AG04450 (cell line): ENCODE measurements at regions not wholly inside any gene's neighbourhood (a gene's known extent, or its start where the extent isn't known, plus 50 kb on each side); places are given as distances from the start of the nearest gene placed in this dataset.

ENCODE experiments used
- CTCF ChIA-PET: fragments of 300-600, 350-600 bp; formaldehyde crosslinking; extraction: SDS; loops from one replicate; lab custom pipeline; 2022; ENCODE audit warnings: antibody characterized with exemption, inconsistent platforms; lab: Charles Lee
- POLR2A ChIA-PET: fragments of 350-600 bp; formaldehyde crosslinking; extraction: SDS; loops from one replicate; lab custom pipeline; 2021; ENCODE audit warnings: antibody characterized with exemption, inconsistent platforms; lab: Yijun Ruan, JAX
- DNase-seq: peaks from one replicate; pipeline ENCODE4 v3.0.0-alpha.2; 2011; ENCODE audit warnings: low read depth, low spot score
- H3K27ac ChIP-seq: one replicate; pipeline ENCODE4 v1.5.1; 2012; ENCODE audit warnings: low read depth, low read length, control low read depth
- H3K27me3 ChIP-seq: one replicate; pipeline ENCODE4 v1.6.0; 2012; ENCODE audit warnings: low read length; ENCODE audit not compliant: control insufficient read depth, insufficient read depth
- H3K4me3 ChIP-seq: 2 replicates; pipeline ENCODE4 v1.5.1; 2011; ENCODE audit warnings: mild to moderate bottlenecking, low read depth, low read length, control low read depth
- H3K9me3 ChIP-seq: 2 replicates; pipeline ENCODE4 v1.5.1; 2012; ENCODE audit warnings: low read length; ENCODE audit not compliant: control insufficient read depth, insufficient read depth
- TF ChIP-seq, protein P1 (sequence below): IDR thresholded peaks from 2 replicates; pipeline ENCODE4 v1.5.1; 2011; ENCODE audit warnings: low read depth, low read length, control low read depth, inconsistent platforms

DNA sequence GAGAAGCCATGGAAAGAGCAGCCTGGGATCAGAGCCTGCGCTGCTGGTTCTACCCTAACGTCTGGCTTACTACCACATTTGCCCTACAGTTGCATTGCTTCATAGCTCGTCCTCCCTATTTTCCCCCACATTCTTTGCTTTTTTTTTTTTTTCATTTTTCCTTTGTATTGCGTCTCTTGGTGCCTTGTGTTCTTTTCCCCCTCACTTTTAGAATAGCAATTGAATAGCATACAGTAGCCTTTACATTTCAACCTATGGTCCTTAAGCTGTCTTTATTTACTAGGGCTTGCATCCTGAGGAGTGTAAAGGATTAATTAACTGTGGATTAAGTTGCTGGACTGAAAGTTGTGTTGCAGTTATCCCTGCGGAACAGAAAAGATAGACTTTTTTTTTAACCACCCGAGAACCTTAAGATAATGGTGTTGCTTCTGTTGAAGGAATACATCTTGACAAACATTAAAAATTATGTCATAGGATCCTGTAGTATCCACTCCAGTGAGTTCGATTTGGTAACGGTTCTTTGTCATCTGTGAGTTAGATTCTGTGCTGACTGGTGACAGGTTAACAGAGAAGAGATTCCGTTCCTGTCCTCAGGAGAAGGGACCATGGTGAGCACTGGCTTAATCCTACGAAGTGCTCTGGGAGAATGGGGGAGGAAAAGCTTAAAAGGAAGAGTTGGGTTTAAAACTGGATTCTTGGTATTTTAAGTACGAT is 417.4 kb upstream of the NAALADL2 start:
- Histone ChIP-seq H3K4me3 (peak overlapping the region; percentile 72), H3K9me3 (no peaks in the 10 kb centered on the region), H3K27ac (peak overlapping the region; percentile 99), H3K27me3 (no peaks in the 10 kb centered on the region)
- CTCF ChIA-PET: interaction anchor here (0.6 to 1.3 kb wide), 5 partner anchors 56 to 1023 kb away, joined by 3 read pairs; no protein-coding TSS in a partner anchor
- TF ChIP-seq, protein P1, sequence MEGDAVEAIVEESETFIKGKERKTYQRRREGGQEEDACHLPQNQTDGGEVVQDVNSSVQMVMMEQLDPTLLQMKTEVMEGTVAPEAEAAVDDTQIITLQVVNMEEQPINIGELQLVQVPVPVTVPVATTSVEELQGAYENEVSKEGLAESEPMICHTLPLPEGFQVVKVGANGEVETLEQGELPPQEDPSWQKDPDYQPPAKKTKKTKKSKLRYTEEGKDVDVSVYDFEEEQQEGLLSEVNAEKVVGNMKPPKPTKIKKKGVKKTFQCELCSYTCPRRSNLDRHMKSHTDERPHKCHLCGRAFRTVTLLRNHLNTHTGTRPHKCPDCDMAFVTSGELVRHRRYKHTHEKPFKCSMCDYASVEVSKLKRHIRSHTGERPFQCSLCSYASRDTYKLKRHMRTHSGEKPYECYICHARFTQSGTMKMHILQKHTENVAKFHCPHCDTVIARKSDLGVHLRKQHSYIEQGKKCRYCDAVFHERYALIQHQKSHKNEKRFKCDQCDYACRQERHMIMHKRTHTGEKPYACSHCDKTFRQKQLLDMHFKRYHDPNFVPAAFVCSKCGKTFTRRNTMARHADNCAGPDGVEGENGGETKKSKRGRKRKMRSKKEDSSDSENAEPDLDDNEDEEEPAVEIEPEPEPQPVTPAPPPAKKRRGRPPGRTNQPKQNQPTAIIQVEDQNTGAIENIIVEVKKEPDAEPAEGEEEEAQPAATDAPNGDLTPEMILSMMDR: no peak
- POLR2A ChIA-PET: interaction anchor here (0.7 to 1.2 kb wide), 11 partner anchors 21 to 1988 kb away, joined by 3 to 6 read pairs (median 3); no protein-coding TSS in a partner anchor
- peak; percentile 57 for DNase-seq

DNA sequence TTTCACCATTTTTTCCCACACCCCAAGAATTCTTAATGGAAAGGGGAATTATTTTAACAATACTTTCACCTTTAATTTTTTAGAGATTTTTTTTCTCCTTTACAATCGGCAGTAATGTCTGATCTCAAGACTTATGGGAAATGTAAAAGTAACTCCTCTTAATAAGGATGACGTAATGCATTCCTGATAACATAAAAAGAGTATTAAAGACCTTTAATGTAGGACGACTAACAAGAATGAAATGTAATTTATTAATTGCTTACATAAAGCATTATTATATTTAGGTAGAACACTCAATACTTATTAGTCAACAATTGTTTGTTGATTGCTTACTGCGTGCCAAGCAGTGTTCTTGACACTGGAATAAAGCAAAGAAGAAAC is 416.8 kb upstream of the NAALADL2 start:
- TF ChIP-seq, protein P1: no peak
- CTCF ChIA-PET: interaction anchor here (0.7 kb wide), 1 partner anchor 341 kb away, joined by 3 read pairs; no protein-coding TSS in a partner anchor
- POLR2A ChIA-PET: no interaction called here
- no peaks in the 10 kb centered on the region for H3K9me3 ChIP-seq
- peak overlapping the region; percentile 99 for H3K27ac ChIP-seq
- DNase-seq: no peak
- H3K27me3 ChIP-seq: no peaks in the 10 kb centered on the region
- peak overlapping the region; percentile 72 for H3K4me3 ChIP-seq

DNA sequence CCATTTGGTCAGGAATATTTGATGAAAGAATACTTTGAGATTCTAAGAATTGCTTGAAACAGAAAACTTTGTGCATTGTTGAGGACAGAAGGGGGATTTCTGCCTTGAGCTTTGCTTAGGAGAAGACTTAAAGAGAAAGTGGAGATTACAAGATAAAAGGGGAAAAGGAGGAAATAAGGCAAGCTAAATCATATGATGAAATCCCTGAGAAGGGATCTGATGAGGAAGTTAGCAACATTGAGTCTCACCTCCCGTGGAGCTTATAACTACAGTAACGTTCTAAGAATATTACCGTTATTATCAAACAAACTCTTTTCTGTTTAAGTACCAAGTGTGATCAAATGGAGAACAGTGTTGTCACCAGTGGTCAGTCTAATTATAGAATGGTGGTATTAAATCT is 414.7 kb upstream of the NAALADL2 start:
- Histone ChIP-seq H3K27ac (no peak overlapping the region), H3K9me3 (no peaks in the 10 kb centered on the region), H3K27me3 (no peaks in the 10 kb centered on the region), H3K4me3 (no peak overlapping the region)
- CTCF ChIA-PET: no interaction called here
- POLR2A ChIA-PET: no interaction called here
- TF ChIP-seq, protein P1: no peak
- no peak for DNase-seq

DNA sequence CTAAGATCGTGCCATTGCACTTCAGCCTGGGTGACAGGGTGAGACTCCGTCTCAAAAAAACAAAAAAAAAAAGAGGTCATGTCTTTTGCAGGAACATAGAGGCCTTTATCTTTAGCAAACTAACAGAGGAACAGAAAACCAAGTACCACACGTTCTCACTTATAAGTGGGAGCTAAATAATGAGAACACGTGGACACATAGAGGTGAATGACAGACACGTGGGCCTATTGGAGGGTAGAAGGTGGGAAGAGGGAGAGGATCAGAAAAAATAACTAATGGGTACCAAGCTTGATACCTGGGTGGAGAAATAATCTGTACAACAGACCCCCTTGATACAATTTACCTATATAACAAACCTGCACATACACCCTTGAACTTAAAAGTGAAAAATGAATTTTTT is 401.4 kb upstream of the NAALADL2 start:
- ChIA-PET POLR2A (no interaction called here), CTCF (no interaction called here)
- DNase-seq: no peak
- Histone ChIP-seq H3K27me3 (no peaks in the 10 kb centered on the region), H3K4me3 (no peak overlapping the region), H3K9me3 (no peaks in the 10 kb centered on the region), H3K27ac (no peak overlapping the region)
- TF ChIP-seq, protein P1: no peak

DNA sequence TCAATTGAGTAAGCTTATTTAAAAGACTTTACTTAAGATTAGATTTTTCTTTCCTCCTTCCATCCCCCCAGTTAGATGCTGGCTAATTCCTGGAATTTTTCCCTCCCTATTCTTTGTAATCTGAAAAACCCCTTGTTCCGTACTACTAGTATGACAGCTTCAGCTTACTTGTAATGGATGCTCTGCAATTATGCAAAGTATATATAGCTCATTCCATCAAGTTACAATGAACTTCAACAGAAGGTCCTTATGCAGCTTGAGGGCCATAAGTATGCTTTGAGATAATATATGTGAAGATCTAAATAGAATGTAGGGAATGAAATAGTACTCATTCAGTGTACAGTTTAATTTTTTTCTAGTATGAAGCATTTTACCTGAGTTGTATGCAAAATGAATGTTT is 398.3 kb upstream of the NAALADL2 start:
- TF ChIP-seq, protein P1: no peak
- Histone ChIP-seq H3K9me3 (no peaks in the 10 kb centered on the region), H3K4me3 (no peak overlapping the region), H3K27me3 (no peaks in the 10 kb centered on the region), H3K27ac (no peak overlapping the region)
- ChIA-PET POLR2A (no interaction called here), CTCF (no interaction called here)
- no peak for DNase-seq
